HCT116 (cell line): ENCODE measurements at regions not wholly inside any gene's neighbourhood (a gene's known extent, or its start where the extent isn't known, plus 50 kb on each side); places are given as distances from the start of the nearest gene placed in this dataset.

Experiments used
- CBX3 ChIP-seq: IDR thresholded peaks from 2 replicates; pipeline ENCODE4 v1.6.1; 2012; ENCODE audit warnings: low read depth
- CTCF ChIP-seq, 3 experiments: fragments of 200-600 bp in 1 of 3; sonication (generic) in 1 of 3; IDR thresholded peaks in 2 of 3; conservative IDR thresholded peaks in 1 of 3; 2 replicates each; pipeline ENCODE4 v1.5.1; 2012 to 2017; ENCODE audit warnings: low read depth in 2 of 3, low read length in 2 of 3, antibody characterized with exemption in 1 of 3, borderline replicate concordance in 1 of 3, control low read depth in 1 of 3, mild to moderate bottlenecking in 1 of 3, mixed read lengths in 1 of 3, mixed run types in 1 of 3, moderate library complexity in 1 of 3; ENCODE audit not compliant: insufficient read depth in 1 of 3
- EZH2 ChIP-seq: fragments of 200-600 bp; sonication (generic); IDR thresholded peaks from 2 replicates; pipeline ENCODE4 v1.6.1; 2017; ENCODE audit warnings: antibody characterized with exemption, mixed run types
- POLR2A ChIP-seq: IDR thresholded peaks from 2 replicates; pipeline ENCODE4 v1.7.0; 2011; ENCODE audit warnings: borderline replicate concordance; ENCODE audit not compliant: insufficient read depth, insufficient read length; ENCODE audit errors: extremely low read depth
- POLR2AphosphoS5 ChIP-seq: IDR thresholded peaks from 2 replicates; pipeline ENCODE4 v1.6.1; 2011; ENCODE audit warnings: mild to moderate bottlenecking, low read depth, low read length, moderate library complexity
- REST ChIP-seq: IDR thresholded peaks from 2 replicates; pipeline ENCODE4 v1.6.1; 2012; ENCODE audit warnings: low read depth
- SIN3A ChIP-seq: IDR thresholded peaks from 2 replicates; pipeline ENCODE4 v1.6.1; 2012; ENCODE audit warnings: low read depth
- SP1 ChIP-seq: IDR thresholded peaks from 2 replicates; pipeline ENCODE4 v1.6.1; 2012; ENCODE audit warnings: low read depth
- TCF7L2 ChIP-seq: IDR thresholded peaks from 2 replicates; pipeline ENCODE4 v1.7.0; 2011; ENCODE audit warnings: borderline replicate concordance, inconsistent platforms; ENCODE audit not compliant: insufficient read depth, insufficient read length; ENCODE audit errors: extremely low read depth
- YY1 ChIP-seq: IDR thresholded peaks from 2 replicates; pipeline ENCODE4 v1.6.1; 2011; ENCODE audit warnings: low read length, low read depth, moderate library complexity, mild to moderate bottlenecking; ENCODE audit not compliant: insufficient replicate concordance; ENCODE audit errors: extremely low read depth
- ZFX ChIP-seq: fragments of 450-650 bp; IDR thresholded peaks from 2 replicates; pipeline ENCODE4 v1.6.1; 2017

GRCh38 chr17:63191610-63192009 lies 225.6 kb downstream of the TANC2 start:
- TF ChIP-seq POLR2A (no peak), TCF7L2 (no peak), ZFX (no peak), CTCF (IDR thresholded peaks at IDR 0.05 in 2 of 3, conservative IDR thresholded peaks at IDR 0.05 in 1 of 3; ENCODE audit: borderline replicate concordance in 1 of 3, insufficient read depth in 1 of 3, low read depth in 2 of 3, low read length in 2 of 3) (no peak), SP1 (no peak), EZH2 (no peak), SIN3A (no peak), CBX3 (no peak), REST (no peak), POLR2AphosphoS5 (no peak), YY1 (no peak)
